ENCODE measurements at regions not wholly inside any gene's neighbourhood (a gene's known extent, or its start where the extent isn't known, plus 50 kb on each side); places are given as distances from the start of the nearest gene placed in this dataset.

DNA sequence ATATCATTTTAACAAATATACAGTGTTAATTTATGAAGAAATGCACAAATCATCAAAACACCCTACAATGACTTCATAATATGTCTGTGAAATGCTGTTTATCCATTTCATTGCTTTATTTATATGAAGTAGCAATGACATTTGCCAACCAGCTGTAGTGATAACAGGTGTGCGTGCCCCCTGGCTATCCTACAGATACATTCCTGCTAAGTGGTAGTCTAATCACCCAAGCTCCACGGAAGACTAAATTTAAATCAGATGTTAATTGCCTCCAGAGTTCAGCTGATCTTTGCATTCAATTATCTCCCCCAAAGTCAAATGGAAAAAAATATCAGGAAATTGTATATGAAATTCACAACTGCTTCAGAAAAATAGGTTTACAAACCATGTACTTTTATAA, 1164.2 kb upstream of the LRRN3 start:
- TF ChIP-seq CTCF (IDR thresholded peaks at IDR 0.05; ENCODE audit: insufficient read depth, low read length) (no peak), POLR2AphosphoS5 (IDR thresholded peaks at IDR 0.05; ENCODE audit: low read depth) (no peak)

Data from HL-60 (cell line).